Activated T-cell treated with anti-CD3 and anti-CD28 coated beads, Interleukin-2, amount 50 U/mL, for 48 hours (primary cell): ENCODE measurements at regions not wholly inside any gene's neighbourhood (a gene's known extent, or its start where the extent isn't known, plus 50 kb on each side); places are given as distances from the start of the nearest gene placed in this dataset.
"Not testable (repeated sequence)": the region's sequence is repeated elsewhere in the genome, so short reads cannot be mapped to it uniquely, and the experiment has no call there.

Experiments
- DNase-seq, 2 experiments: peaks; one replicate each; pipeline ENCODE4 v3.0.0-alpha.2; 2020

DNA sequence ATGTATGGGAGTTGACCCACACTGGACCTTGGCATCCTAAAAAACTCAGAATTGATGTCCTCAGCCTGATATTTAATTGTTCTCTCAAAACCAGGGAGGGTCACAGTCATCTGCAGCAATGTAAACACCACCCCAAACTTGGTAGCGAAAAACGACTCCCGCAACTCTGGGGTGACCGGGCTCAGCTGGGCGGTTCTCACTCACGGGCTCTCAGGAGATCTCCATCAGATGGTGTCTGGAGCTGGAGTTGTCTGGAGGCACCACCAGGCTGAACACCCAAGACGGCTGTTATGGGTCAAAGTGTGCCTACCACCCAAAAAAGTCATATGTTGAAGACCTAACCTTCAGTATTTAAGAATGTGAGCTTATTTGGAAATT is 50.9 kb upstream of the NXT1 start:
- no peak for DNase-seq

DNA sequence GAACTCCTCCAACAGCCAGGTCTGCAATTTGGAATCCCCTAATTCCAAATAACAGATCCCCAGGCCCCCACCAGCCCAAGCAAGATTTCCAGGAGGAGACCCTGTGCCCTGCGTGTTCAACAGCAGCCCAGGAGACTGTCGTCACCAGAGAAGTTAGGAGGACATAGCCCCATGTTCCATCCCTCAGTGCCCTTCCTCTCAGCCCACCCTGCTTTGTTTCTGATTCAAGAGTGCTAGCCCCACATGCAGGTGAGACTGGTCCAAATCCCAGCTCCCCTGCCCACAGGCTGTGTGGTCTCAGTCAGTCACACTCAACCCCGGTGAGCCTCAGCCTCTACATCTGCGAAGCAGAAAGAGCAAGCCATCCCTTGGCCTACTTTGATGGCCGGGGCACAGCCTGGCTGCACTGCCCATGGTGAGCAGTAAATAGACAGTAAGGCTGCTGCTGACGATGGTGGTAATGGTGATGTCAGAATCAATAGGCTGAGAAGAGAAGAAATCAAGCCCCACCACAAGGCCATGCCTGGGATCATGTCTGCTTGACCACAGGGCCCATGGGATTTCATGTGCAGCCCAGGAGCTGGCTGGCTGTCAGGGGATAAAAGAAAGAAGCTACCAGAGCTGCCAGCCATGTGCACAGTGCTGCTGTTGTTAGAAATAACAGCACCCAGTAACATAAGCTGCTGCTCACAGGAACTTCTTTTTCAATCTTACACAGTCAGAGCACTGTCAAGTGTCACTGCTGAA is 51.5 kb upstream of the NXT1 start:
- no peak for DNase-seq

- no peak for DNase-seq
Measured at GRCh38 chr20:23298155-23298554, 52.4 kb upstream of the NXT1 start.

- no peak for DNase-seq
Measured at GRCh38 chr20:23296841-23297701, 53.5 kb upstream of the NXT1 start.

DNA sequence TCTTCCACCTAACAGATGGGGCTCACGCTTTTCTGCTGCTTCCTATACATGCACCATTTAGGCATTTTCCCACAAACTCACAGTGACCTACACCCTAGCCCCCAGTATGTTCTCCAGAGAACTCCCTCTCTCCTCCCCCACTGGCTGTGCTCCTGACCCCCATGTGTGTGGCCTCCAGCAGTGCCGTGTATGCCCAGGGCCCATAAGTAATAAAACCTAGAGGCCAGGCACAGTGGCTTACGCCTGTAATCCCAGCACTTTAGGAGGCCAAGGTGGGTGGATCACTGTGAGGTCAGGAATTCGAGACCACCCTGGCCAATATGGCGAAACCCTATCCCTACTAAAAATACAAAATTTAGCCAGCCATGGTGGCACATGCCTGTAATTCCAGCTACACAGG is 54.7 kb upstream of the NXT1 start:
- no peak for DNase-seq

- DNase-seq = no peak
Measured at GRCh38 chr20:23294671-23295070, 55.9 kb upstream of the NXT1 start.

DNA sequence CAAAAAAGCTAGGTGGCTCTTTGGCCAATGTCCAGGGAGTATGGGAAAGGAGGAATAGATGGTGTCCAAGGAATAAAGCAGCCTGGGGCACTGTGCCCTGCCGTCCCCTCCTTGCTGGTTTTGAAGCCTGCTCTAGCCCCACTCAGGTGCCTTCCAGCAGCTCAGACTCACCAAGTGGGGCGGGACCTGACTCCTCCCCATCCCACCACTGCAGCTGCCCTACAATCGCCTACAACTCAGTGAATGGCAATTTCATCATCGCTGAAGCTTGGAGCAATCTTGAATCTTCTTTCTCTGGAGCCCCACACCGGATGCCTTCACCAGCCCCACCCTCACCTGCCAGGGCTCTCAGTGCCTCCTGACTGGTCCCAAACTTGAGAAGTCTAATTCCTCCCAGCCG is 56.4 kb upstream of the NXT1 start:
- DNase-seq = no peak

DNA sequence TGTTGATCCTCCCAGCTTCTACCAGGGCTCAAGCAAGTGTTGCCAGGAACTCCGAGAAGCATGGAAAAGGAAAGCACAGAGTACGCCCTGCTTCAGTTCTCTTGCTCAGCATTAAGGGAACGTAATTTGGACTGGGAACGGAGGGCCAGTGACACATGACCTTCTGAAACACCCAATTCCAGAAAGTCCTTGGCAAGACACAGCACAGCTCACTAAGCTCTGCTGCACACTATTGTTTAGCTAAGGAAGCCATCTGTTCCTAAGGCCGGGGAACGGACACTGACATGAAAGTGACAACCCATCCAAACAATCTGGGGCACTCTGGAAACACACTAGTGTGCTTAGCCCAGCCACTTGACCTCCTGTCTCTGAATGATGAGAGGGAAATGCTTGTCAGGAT is 56.9 kb upstream of the NXT1 start:
- no peak for DNase-seq

- not testable (repeated sequence) for DNase-seq
Measured at GRCh38 chr20:23292311-23292710, 58.3 kb upstream of the NXT1 start.

DNA sequence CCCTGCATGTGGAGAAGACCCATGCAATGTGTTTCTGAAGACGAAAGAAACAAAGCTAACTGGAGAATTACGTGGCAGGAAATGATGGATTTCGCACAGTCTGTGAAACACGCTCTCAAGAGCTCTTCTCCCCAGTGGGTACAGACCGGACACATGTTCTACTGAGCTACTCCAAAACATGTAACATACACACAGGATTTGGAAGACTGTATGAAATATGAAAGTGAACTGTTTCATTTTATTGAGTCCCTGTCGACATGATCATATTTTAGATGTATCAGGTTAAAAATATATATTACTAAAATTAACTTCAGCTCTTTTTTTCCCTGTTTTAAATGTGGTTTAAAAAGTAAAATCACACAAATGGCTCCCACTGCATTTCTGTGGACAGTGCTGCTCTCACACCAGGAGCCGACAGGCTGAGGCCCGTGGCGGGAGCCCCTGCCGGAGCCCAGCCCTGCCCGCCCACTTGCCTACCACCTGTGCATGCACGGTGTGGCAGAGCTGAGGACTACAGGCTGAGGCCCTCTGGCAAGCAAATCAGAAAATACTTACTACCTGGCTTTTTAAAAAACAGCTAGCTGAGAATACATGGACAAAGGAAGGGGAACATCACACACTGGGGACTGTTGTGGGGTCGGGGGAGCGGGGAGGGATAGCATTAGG is 58.9 kb upstream of the NXT1 start:
- DNase-seq = no peak

GRCh38 chr20:23290761-23291574 is 59.6 kb upstream of the NXT1 start:
- DNase-seq = no peak

DNA sequence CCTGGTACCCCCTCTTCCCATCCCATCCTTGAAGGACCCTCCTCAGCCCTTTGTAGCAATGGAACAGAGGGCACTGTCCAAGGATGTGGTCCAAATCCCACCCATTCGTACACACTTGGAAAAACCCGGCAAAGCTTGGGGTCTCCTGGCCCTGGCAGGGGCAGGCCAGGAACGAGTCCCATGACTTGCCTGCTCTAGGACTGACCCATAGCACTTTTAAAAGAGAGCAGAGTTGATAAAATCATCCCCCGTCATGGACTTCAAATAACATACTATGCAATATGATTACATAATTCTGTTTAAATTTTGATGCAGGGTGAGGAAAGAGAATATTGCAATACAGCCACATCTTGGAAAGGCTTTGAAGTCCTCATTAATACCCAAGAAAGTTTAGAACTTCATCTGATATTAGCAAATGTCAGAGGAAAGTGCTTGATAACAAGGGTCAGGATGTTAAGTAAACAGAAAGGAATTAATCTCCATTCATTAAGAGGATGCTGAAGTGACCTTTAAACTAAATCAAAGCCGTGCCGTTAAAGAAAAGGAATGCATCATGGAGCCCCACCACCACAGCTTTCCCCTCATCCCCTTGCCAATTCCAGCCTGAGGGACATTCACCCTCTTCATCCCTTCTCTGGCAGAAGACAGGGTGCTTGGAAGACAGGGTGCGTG is 60.7 kb upstream of the NXT1 start:
- DNase-seq = no peak

DNA sequence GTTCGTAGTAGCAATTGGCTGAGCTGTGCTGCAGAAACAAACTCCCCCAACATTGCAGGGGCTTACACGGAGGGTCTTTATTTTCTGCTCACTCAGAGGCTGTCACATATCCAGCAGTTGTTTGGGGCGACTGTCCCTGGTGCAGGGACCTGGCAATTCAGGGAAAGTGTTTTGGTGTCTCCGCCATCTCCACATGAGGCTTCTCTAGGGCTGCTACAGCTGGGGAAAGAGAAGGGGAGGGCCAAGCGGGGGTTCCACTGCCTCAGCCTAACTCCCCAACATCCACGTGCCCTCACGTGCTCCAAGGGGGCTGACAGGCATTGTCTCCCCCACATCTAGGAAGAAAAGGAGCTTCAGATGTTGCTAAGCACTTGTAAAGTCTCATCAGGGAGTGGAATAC is 61.3 kb upstream of the NXT1 start:
- no peak for DNase-seq

- DNase-seq = no peak
Measured at GRCh38 chr20:23287354-23288190, 63.0 kb upstream of the NXT1 start.

DNA sequence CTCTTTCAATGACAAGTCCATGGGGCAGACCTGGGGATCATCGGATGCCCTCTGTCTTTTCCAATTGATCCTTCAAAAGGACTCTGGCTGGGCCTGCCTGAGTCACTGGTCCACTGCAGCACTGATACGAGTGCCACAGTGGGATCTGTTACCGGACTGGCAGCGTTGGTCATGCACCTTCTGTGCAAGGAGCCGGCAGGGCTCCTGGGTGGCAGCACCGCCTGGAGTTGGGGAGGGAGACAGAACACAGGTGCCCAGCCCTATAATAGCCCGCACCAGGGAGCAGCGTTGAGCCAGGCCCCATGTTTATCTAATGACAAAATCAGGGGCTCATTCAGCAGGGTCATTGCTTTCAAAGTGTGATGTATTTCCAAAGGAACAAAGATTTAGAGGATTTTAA is 64.2 kb upstream of the NXT1 start:
- DNase-seq = no peak

- DNase-seq = no peak
Measured at GRCh38 chr20:23285536-23285935, 65.1 kb upstream of the NXT1 start.

- DNase-seq = no peak
Measured at GRCh38 chr20:23284009-23284408, 66.6 kb upstream of the NXT1 start.

GRCh38 chr20:23283096-23283850 is 67.3 kb upstream of the NXT1 start:
- DNase-seq = no peak

DNA sequence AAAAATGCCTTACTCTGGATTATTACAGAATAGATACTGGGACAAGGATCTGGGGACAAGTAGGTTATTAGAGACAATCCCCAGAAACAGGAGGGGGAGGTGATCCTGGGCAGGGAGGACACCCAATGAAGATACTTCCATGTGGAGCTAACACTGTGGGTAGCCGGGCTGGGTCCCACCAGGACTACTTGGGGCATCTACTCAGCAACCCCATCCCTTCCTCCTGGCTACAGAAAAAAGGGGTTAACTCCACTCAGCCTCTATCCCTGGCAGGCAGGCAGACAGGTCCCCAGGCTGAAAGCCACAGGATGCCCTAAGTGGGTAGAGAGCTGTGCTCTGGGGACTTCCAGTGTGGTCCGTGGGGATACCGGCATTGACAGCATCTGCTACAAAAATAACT is 68.0 kb upstream of the NXT1 start:
- no peak for DNase-seq

DNA sequence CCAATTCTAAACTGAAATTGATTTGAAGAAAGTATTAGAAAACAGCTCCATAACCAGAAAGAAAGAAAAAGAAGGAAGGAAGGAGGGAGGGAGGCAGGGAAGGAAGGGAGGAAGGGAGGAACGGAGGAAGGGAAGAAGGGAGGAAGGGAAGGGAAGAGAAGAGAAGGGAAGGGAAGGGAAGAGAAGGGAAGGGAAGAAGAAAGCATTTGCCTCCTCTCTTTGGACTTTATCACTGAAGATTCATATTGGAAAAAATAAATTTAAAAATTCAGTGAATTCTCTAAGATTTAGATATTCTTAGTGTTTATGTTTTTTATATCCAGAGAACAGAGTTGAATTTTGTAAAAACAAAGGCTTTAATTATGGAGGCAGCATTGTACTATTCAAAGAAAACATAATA is 68.5 kb upstream of the NXT1 start:
- DNase-seq = no peak

- DNase-seq = no peak
Measured at GRCh38 chr20:23279836-23280235, 70.8 kb upstream of the NXT1 start.
